ENCODE measurements at regions not wholly inside any gene's neighbourhood (a gene's known extent, or its start where the extent isn't known, plus 50 kb on each side); places are given as distances from the start of the nearest gene placed in this dataset.
"Not testable (repeated sequence)": the region's sequence is repeated elsewhere in the genome, so short reads cannot be mapped to it uniquely, and the experiment has no call there.

- DNase-seq, result not testable (repeated sequence)
These were observed 75.9 kb downstream of the RRM2 start for GRCh38 chr2:10198482-10198881.

- DNase-seq, result no peak
These were observed 78.7 kb downstream of the RRM2 start for GRCh38 chr2:10201201-10201600.

- no peak for DNase-seq
These were observed 79.7 kb downstream of the RRM2 start for GRCh38 chr2:10202131-10202665.

DNA sequence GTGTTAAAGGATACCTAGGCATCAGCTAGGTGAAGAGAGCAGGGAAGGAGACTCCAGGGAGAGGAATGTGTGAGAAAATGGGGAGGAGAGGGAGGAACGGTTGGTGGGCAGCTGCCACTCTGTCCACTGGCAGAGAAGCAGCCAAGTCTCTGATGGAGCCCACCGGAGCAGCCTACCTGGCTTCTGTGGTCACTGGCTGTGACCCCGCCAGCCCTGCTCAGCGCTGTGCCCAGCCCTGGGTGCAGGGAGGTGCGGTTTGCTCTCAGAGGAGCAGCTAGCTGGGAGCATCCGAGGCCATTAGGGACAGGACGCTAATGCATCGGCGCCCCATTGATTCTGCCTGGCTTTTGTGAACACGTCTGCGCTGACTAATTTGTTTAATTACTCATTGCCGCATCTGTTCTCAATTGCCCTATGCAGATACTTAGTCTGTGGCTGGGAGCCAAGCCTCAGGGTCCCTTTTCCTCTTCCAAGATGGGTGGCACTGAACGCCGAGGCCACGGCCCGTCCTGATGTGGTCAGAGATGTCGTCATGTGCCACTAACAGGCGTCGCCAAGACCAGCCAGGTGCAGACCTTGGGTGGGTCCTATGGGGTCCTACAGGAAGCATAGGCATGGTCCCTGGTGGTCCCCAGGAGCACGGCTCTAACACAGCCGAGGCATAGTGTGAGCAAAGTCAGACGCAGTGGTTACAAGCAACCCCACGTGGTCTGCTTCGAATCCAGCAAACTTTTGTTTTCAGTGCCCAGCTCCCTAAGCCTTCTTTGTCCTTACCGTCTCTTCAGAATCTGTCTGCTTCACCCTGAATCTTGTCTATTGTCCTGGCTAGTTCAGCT, 82.0 kb downstream of the RRM2 start:
- no peak for DNase-seq

DNA sequence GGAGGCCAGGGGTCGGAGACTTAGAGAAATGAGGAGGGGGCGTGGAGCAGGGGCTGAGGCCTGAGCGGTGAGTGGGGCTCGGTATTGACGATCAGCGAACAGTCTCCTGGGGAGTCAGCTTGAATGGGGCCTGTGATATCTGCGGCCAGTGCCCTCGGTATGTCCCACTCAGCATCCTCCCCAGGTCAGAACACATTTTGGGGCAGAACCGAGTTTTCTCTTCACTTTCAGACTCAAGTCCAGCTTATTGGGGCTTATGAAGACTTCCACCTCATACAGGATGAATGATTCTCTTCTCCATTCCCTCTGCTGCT, 82.6 kb downstream of the RRM2 start:
- DNase-seq, result no peak

GRCh38 chr2:10208736-10209135, 86.2 kb downstream of the RRM2 start:
- no peak for DNase-seq

DNA sequence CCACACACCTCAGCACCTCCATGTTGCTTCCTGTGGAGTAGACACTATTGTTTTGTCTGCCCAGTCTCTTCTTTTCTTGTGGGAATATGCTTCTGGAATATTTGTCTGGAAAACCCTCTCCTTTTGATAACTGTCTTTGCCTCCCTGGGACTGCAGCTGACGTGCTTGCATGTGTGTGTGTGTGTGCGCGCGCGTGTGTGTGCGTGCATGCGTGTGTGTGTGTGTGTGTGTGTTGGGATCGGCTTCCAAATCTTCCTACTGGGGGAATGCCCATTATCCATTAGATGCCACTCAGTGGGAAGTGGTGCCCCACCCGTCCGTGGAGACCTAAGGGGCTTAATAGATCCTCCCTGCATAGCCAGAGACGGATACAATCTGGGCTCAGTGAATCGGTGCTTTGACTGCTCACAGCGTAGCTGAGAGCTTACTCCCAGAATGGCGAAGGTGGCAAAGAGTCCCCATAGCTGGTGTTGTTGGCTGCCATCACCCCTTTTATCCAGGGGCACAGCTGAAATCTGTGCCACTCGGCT, 86.9 kb downstream of the RRM2 start:
- DNase-seq, result no peak

DNA sequence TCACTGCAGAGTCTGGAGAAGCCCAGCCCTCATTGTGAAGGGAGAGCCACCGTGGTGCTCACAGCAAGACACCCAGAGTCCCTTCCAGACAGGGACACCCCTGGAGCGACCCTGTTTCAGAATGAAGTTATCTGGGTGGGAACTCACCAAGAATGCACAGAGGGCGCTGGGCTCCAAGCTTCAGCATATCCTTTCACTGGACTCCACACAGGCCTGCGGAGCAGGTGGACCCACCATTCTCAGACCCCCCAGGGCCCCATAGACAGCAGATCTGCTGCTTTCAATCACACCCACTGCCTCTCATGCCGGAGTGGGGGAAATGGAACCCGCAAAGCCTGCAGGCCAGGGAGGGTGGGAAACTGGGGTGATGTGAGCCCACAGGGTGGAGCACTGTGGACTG, 87.8 kb downstream of the RRM2 start:
- no peak for DNase-seq

- no peak for DNase-seq
These were observed 89.4 kb downstream of the RRM2 start for GRCh38 chr2:10211844-10212422.

DNA sequence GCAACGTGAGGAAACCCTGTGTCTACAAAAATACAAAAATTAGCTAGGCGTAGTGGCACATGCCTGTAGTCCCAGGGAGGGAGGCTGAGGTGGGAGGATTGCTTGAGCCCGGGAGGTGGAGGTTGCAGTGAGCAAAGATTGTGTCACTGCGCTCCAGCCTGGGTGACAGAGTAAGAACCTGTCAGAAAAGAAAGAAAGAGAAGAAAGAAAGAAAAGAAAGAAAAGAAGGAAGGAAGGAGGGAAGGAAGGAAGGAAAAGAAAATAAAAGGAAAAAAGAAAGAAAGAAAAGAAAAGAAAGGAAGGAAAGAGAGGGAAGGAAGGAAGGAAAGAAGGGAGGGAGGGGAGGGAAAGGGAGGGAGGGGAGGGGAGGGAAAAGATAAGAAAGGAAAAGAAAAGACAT, 89.9 kb upstream of the HPCAL1 start:
- DNase-seq, result no peak

DNA sequence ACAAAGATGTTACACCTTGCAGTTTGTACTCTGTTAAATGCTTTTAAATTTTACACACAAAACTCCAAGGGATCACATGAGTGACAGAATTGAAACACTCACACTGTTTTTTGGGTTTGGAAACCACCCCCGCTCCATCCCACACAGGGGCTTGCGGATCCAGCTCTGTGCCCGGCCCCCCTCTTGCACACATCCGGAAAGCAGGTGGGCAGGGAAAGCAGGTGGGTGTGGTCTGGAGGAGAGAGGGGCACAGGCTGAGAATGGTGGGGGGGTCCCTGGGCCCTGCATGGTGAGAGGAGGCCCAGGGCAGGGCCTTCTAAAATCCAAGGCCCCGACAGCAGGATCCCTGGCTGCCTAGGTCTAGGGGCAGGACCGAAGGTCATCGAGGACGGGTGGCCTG, 88.5 kb upstream of the HPCAL1 start:
- DNase-seq, result no peak

DNA sequence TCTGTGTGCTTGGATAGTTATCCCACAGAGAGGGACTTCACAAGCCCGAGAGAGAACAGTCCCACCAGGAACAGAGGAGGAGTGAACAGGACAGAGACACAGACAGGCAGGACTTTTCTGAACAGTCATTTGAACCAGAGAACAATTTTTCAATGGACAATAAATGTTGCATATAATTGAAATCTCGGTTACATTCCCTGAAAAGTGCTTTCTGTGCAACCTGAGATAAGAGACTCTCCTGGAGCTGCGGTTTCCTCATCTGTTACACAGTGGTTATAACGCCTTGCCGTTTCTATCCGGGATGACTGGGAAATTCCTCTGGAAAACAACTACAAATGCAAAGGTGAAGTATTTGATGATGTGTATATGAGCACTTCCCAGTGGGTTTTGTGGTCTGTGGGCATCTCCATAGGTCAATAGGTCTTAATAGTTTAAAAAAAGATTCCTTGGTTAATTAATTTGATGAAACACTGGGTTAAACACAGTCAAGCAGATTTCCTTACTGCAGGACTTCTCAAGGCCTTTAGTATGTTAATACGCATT, 87.2 kb upstream of the HPCAL1 start:
- no peak for DNase-seq

- peak in 1 of 51 donors; percentile 11 for DNase-seq
These were observed 85.8 kb upstream of the HPCAL1 start for GRCh38 chr2:10216677-10217488.

- no peak for DNase-seq
These were observed 84.9 kb upstream of the HPCAL1 start for GRCh38 chr2:10217489-10218435.

DNA sequence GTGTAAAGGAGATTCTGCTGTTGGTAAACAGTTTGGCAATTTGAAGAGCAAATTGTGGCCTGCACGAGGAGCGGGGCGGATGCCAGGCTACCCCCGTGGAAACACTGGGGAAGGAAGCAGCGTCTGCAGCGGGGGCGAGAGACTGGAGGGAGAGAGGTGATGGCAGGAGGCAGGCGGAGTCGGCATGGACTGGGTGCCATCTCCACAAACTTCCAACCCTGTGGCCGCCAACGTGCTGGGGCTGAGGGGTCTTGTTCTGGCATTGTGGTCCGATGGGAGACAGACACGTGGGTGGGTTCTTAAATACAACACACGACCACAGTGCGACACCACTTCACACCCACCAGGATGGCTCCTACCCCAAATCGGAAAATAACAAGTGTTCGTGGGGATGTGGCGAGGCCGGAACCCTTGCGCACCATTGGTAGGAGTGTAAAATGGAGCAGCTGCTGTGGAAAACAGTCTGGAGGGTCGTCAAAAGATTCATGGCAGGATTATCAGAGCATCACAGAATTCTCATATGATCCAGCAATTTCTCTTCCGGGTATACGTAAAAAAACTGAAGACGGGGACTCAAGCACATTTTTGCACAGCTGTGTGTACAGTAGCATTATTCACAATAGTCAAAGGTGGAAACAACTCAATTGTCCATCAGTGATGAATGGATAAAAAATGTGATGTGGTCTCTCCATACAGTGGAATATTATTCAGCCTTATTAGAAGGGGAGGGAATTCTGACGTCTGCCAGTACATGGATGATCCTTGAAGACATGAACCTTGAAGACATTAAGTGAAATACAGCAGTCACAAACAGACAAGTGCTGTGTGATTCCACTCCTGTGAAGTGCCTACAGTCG, 82.4 kb upstream of the HPCAL1 start:
- DNase-seq, result no peak

DNA sequence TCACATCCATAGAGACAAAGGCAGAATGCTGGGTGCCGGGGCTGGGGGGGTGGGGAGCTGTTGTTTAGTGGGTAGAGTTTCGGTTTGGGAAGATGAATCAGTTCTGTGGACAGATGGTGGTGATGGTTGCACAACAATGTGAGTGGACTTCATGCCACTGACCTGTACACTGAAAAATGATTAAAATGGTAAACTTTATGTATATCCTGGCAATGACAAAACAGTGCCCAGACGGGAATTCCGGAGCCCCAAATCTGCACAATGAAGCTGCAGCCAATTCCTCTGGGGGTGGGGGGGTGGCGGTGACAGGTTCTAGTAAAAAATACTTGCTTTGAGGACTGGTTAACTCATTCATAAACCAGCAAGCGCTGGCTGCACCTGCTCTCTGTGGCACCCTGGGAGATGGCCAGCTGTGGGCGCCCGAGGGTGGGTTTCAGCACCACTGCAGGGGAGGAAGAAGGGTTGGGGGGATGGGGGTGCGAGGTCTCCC, 81.8 kb upstream of the HPCAL1 start:
- DNase-seq, result no peak

- no peak for DNase-seq
These were observed 81.3 kb upstream of the HPCAL1 start for GRCh38 chr2:10221443-10221842.

- DNase-seq, result no peak
These were observed 80.5 kb upstream of the HPCAL1 start for GRCh38 chr2:10221976-10222870.
